GM12878 (cell line): ENCODE measurements at regions not wholly inside any gene's neighbourhood (a gene's known extent, or its start where the extent isn't known, plus 50 kb on each side); places are given as distances from the start of the nearest gene placed in this dataset.

Experiments
- ATAC-seq: fragments of 200-7000 bp; cut with Tn5 transposase; 3 replicates; pipeline ENCODE4 v1.9.1; 2020; ENCODE audit warnings: mild to moderate bottlenecking, moderate library complexity
- BruUV-seq: library from RNA; stranded (reverse); fragments of 400-500 nt; replicated peaks from 2 replicates; lab custom pipeline; 2021; lab: Mats Ljungman, UMichigan
- CTCF ChIA-PET: fragments of 300-600 bp; sonication (Branson Sonifier 250); formaldehyde crosslinking; extraction: SDS; loops from one replicate; lab custom pipeline; 2021; ENCODE audit warnings: inconsistent platforms; lab: Yijun Ruan, JAX
- POLR2A ChIA-PET: fragments of 350-600 bp; formaldehyde crosslinking; extraction: SDS; loops from one replicate; lab custom pipeline; 2021; ENCODE audit warnings: inconsistent platforms; lab: Charles Lee
- RAD21 ChIA-PET: fragments of 300-600 bp; sonication (Branson Sonifier 250); formaldehyde crosslinking; loops from one replicate; lab custom pipeline; 2023; ENCODE audit warnings: antibody characterized with exemption; ENCODE audit not compliant: unreplicated experiment; lab: Charles Lee
- SMC1A ChIA-PET: fragments of 300-600 bp; sonication (Branson Sonifier 250); formaldehyde crosslinking; loops from one replicate; lab custom pipeline; 2023; ENCODE audit not compliant: unreplicated experiment, uncharacterized antibody; lab: Charles Lee
- DNase-seq: peaks from one replicate; pipeline ENCODE4 v3.0.0-alpha.2; 2011; ENCODE audit warnings: low read depth, low spot score
- FAIRE-seq: peaks from 3 replicates; lab custom pipeline; 2011; peaks lifted over from hg19 to GRCh38; lab: Jason Lieb, UNC
- H2AFZ ChIP-seq: 2 replicates; pipeline ENCODE4 v1.6.0; 2011; ENCODE audit warnings: low read depth, low read length, control low read depth; ENCODE audit not compliant: control insufficient read depth
- H3K27ac ChIP-seq: 2 replicates; pipeline ENCODE4 v1.5.1; 2011; ENCODE audit warnings: control low read depth; ENCODE audit not compliant: control insufficient read depth, insufficient read depth
- H3K27me3 ChIP-seq, 2 experiments: replicated peaks in 1 of 2; 2 replicates each; pipeline versions ENCODE4 v1.6.0 to v1.6.1; 2011; ENCODE audit warnings: low read length in 1 of 2; ENCODE audit not compliant: control insufficient read depth in 2 of 2, insufficient read depth in 2 of 2
- H3K36me3 ChIP-seq, 2 experiments: 2 replicates each; pipeline ENCODE4 v1.5.1; 2011; ENCODE audit warnings: low read length in 1 of 2; ENCODE audit not compliant: control insufficient read depth in 2 of 2, insufficient read depth in 2 of 2
- H3K4me1 ChIP-seq: 2 replicates; pipeline ENCODE4 v1.6.1; 2011; ENCODE audit warnings: mild to moderate bottlenecking, low read length, moderate library complexity, mixed read lengths; ENCODE audit not compliant: control insufficient read depth, insufficient read depth
- H3K4me2 ChIP-seq: 2 replicates; pipeline ENCODE4 v1.6.0; 2011; ENCODE audit warnings: control low read depth; ENCODE audit not compliant: control insufficient read depth, insufficient read depth
- H3K4me3 ChIP-seq: fragments of 200-600 bp; sonication (generic); 2 replicates; pipeline ENCODE4 v1.5.1; 2016
- H3K79me2 ChIP-seq: 2 replicates; pipeline ENCODE4 v1.6.0; 2011; ENCODE audit warnings: low read length; ENCODE audit not compliant: control insufficient read depth, insufficient read depth
- H3K9ac ChIP-seq: 2 replicates; pipeline ENCODE4 v1.8.0; 2011; ENCODE audit warnings: low read length, control low read depth, mixed read lengths; ENCODE audit not compliant: control insufficient read depth, insufficient read depth
- H3K9me3 ChIP-seq: replicated peaks from 3 replicates; pipeline ENCODE4 v1.5.1; 2011; ENCODE audit warnings: mild to moderate bottlenecking, low read length; ENCODE audit not compliant: control insufficient read depth, insufficient read depth
- H4K20me1 ChIP-seq: 2 replicates; pipeline ENCODE4 v1.6.0; 2011; ENCODE audit not compliant: control insufficient read depth, insufficient read depth
- CUX1 ChIP-seq: IDR thresholded peaks from 2 replicates; pipeline ENCODE4 v1.6.1; 2012; ENCODE audit warnings: improper control_type of control experiment, low read depth, low read length; ENCODE audit not compliant: insufficient replicate concordance
- MYB ChIP-seq: fragments of 150-350 bp; IDR thresholded peaks from 2 replicates; pipeline ENCODE4 v1.6.1; 2014; ENCODE audit warnings: mild to moderate bottlenecking, low read depth, low read length, borderline replicate concordance
- RAD21 ChIP-seq: IDR thresholded peaks from 2 replicates; pipeline ENCODE4 v1.6.1; 2011; ENCODE audit warnings: mild to moderate bottlenecking, low read depth, low read length, moderate library complexity; ENCODE audit not compliant: insufficient read depth
- ZNF687 ChIP-seq: fragments of 450-650 bp; IDR thresholded peaks from 2 replicates; pipeline ENCODE4 v1.6.1; 2017; ENCODE audit warnings: mild to moderate bottlenecking, moderate library complexity
- WGBS: methylation state at CpG from one replicate; pipeline ENCODE4 v1.1.6; 2016; ENCODE audit warnings: low lambda C conversion rate; ENCODE audit not compliant: insufficient replicate concordance, insufficient coverage; ENCODE audit errors: missing lambda C conversion rate; 5-methylcytosine and 5-hydroxymethylcytosine counted together
- in situ Hi-C: fragments of 300-500 bp; cut with MboI; formaldehyde crosslinking; loops from 9 replicates; pipeline ENCODE4 v1.14.3; 2018; ENCODE audit warnings: mixed read lengths
- intact Hi-C: fragments of 100-400 bp; cut with micrococcal nuclease; formaldehyde crosslinking; loops from one replicate; pipeline ENCODE4 v1.14.2; 2022; ENCODE audit not compliant: unreplicated experiment
- TF ChIP-seq, protein P1 (sequence below): fragments of 450-650 bp; conservative IDR thresholded peaks from 2 replicates; pipeline ENCODE4 v1.6.1; 2017; ENCODE audit warnings: mild to moderate bottlenecking, moderate library complexity
- TF ChIP-seq, protein P2 (sequence below): fragments of 450-650 bp; formaldehyde crosslinking; IDR thresholded peaks from 2 replicates; pipeline ENCODE4 v1.4.0; 2022; ENCODE audit warnings: mild to moderate bottlenecking, moderate library complexity

DNA sequence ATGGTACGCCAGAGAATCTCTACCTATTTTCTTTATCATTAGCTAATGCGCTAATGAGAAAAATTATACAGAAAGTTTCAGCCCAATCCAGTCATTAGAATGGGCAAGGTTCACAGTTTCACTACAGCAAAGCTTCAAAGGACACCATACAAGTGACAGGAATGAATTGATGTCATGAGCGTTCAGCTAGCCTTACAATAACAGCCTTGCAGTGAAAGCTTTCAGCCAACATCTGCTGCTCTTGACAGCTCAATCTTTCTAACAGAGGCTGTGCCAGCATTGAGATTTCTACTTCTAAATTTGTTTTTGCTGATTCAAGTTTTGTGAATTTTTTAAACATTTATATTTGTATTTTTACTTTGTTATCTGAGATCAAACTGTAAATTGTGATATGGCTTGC is 302.4 kb upstream of the FAM174A start (continued):
- no peak for TF ChIP-seq ZNF687
- TF ChIP-seq, protein P1, sequence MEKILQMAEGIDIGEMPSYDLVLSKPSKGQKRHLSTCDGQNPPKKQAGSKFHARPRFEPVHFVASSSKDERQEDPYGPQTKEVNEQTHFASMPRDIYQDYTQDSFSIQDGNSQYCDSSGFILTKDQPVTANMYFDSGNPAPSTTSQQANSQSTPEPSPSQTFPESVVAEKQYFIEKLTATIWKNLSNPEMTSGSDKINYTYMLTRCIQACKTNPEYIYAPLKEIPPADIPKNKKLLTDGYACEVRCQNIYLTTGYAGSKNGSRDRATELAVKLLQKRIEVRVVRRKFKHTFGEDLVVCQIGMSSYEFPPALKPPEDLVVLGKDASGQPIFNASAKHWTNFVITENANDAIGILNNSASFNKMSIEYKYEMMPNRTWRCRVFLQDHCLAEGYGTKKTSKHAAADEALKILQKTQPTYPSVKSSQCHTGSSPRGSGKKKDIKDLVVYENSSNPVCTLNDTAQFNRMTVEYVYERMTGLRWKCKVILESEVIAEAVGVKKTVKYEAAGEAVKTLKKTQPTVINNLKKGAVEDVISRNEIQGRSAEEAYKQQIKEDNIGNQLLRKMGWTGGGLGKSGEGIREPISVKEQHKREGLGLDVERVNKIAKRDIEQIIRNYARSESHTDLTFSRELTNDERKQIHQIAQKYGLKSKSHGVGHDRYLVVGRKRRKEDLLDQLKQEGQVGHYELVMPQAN, result no peak
- no peak for TF ChIP-seq RAD21

GRCh38 chr5:100188778-100189177 is 346.4 kb upstream of the FAM174A start:
- H3K9me3 ChIP-seq, result no peaks in the 10 kb centered on the region
- no peaks in the 10 kb centered on the region for H3K36me3 ChIP-seq
- SMC1A ChIA-PET, result no interaction called here
- DNase-seq (no peak), FAIRE-seq (no peak), ATAC-seq (no peak)
- H3K27ac ChIP-seq, result no peak overlapping the region
- BruUV-seq, result no TSS peak
- CTCF ChIA-PET, result no interaction called here
- H3K79me2 ChIP-seq, result no peaks in the 10 kb centered on the region
- RAD21 ChIA-PET, result no interaction called here
- in situ Hi-C loops, result no loop called here
- no peaks in the 10 kb centered on the region for H4K20me1 ChIP-seq
- H3K4me1 ChIP-seq, result no peaks in the 10 kb centered on the region
- H3K4me3 ChIP-seq, result no peak overlapping the region
- H3K4me2 ChIP-seq, result no peak overlapping the region
- intact Hi-C loops, result no loop called here
- 6% methylated on average over 1 of the region's 1 CpG for WGBS
- POLR2A ChIA-PET, result interaction anchor here (0.6 kb wide), 1 partner anchor 48 kb away, joined by 4 read pairs; no protein-coding TSS in a partner anchor
- no peak overlapping the region for H3K9ac ChIP-seq
- H3K27me3 ChIP-seq, result no peaks in the 10 kb centered on the region
- no peak overlapping the region for H2AFZ ChIP-seq
- TF ChIP-seq MYB, result no peak
- TF ChIP-seq, protein P2, sequence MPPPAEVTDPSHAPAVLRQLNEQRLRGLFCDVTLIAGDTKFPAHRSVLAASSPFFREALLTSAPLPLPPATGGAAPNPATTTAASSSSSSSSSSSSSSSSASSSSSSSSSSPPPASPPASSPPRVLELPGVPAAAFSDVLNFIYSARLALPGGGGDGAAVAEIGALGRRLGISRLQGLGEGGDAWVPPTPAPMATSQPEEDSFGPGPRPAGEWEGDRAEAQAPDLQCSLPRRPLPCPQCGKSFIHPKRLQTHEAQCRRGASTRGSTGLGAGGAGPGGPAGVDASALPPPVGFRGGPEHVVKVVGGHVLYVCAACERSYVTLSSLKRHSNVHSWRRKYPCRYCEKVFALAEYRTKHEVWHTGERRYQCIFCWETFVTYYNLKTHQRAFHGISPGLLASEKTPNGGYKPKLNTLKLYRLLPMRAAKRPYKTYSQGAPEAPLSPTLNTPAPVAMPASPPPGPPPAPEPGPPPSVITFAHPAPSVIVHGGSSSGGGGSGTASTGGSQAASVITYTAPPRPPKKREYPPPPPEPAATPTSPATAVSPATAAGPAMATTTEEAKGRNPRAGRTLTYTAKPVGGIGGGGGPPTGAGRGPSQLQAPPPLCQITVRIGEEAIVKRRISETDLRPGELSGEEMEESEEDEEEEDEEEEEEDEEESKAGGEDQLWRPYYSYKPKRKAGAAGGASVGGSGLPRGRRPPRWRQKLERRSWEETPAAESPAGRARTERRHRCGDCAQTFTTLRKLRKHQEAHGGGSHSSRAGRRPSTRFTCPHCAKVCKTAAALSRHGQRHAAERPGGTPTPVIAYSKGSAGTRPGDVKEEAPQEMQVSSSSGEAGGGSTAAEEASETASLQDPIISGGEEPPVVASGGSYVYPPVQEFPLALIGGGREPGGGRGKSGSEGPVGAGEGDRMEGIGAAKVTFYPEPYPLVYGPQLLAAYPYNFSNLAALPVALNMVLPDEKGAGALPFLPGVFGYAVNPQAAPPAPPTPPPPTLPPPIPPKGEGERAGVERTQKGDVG (CRISPR knock-in tag), result no peak
- no peak for TF ChIP-seq CUX1
